Keratinocyte (primary cell): ENCODE measurements at regions not wholly inside any gene's neighbourhood (a gene's known extent, or its start where the extent isn't known, plus 50 kb on each side); places are given as distances from the start of the nearest gene placed in this dataset.

Source experiments
- EZH2 ChIP-seq: IDR thresholded peaks from one replicate; pipeline ENCODE4 v1.6.1; 2012; ENCODE audit warnings: inconsistent platforms, mild to moderate bottlenecking, low read length, moderate library complexity
- TF ChIP-seq, protein P1 (sequence below), 3 experiments: IDR thresholded peaks in 1 of 3; conservative IDR thresholded peaks in 1 of 3; optimal IDR thresholded peaks in 1 of 3; 2 replicates in 2 of 3; 3 replicates in 1 of 3; pipeline versions ENCODE3 to v1.5.1; 2011; ENCODE audit warnings: low read length in 3 of 3, mild to moderate bottlenecking in 3 of 3, moderate library complexity in 2 of 3, control low read depth in 1 of 3, inconsistent platforms in 1 of 3; ENCODE audit not compliant: insufficient read depth in 2 of 3; ENCODE audit errors: extremely low read depth in 1 of 3

GRCh38 chrX:107537815-107538214, 88.4 kb downstream of the FRMPD3 start:
- no peak for TF ChIP-seq EZH2
- TF ChIP-seq, protein P1, sequence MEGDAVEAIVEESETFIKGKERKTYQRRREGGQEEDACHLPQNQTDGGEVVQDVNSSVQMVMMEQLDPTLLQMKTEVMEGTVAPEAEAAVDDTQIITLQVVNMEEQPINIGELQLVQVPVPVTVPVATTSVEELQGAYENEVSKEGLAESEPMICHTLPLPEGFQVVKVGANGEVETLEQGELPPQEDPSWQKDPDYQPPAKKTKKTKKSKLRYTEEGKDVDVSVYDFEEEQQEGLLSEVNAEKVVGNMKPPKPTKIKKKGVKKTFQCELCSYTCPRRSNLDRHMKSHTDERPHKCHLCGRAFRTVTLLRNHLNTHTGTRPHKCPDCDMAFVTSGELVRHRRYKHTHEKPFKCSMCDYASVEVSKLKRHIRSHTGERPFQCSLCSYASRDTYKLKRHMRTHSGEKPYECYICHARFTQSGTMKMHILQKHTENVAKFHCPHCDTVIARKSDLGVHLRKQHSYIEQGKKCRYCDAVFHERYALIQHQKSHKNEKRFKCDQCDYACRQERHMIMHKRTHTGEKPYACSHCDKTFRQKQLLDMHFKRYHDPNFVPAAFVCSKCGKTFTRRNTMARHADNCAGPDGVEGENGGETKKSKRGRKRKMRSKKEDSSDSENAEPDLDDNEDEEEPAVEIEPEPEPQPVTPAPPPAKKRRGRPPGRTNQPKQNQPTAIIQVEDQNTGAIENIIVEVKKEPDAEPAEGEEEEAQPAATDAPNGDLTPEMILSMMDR (optimal IDR thresholded peaks at IDR 0.05 in 1 of 3, IDR thresholded peaks at IDR 0.05 in 1 of 3, conservative IDR thresholded peaks at IDR 0.05 in 1 of 3; ENCODE audit: extremely low read depth in 1 of 3, insufficient read depth in 2 of 3, low read length in 3 of 3): peak; percentile 55 to 71 (median 59)
